ENCODE measurements at regions not wholly inside any gene's neighbourhood (a gene's known extent, or its start where the extent isn't known, plus 50 kb on each side); places are given as distances from the start of the nearest gene placed in this dataset.

DNA sequence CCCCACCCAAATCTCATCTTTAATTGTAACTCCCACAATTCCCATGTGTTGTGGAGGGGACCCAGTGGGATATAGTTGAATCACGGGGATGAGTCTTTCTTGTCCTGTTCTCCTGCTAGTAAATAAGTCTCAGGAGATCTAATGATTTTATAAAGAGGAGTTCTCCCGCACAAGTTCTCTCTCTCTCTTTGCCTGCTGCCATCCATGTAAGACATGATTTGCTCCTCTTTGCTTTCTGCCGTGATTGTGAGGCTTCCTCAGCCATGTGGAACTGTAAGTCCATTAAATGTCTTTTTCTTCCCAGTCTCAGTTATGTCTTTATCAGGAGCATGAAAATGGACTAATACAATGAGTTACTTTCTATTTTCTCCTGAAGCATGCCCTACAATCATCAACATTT lies 1158.5 kb downstream of the CDH18 start:
- DNase-seq: no peak

DNA sequence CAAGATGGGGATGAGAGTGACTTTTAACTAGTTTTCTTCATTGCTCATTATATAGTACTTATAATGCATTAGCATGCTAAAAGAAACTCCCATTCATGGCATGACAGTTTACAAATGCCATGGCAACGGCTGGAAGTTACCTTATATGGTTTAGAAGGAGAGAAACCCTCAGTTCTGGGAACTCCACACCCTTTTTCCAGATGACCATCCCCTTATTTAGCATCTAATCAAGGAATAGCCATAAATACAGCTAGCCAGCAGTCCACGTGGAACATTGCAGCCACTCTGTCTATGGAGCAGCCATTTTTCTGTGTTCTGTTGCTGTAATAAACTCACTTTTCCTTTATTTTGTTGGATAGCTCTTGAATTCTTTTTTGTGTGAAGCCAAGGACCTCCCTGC lies 1137.8 kb downstream of the CDH18 start:
- DNase-seq: no peak

DNA sequence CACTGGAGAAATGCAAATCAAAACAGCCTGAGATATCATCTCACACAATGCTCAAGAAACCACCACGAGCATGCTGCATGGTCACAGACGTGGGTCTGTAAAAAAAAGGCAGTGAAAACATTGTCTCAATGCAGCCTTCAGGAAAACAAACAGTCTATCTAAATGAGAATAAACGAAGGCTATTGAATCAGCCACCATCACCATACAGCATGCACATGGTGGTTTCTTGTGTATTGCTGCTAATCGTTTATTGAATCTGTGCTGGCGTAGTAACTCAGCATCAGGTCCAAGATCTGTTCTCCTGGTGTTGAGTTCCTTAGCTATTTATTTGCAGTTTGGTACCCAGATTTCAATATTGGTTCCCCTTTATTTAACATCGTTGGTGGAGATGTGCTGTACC lies 1115.0 kb downstream of the CDH18 start:
- no peak for DNase-seq

DNA sequence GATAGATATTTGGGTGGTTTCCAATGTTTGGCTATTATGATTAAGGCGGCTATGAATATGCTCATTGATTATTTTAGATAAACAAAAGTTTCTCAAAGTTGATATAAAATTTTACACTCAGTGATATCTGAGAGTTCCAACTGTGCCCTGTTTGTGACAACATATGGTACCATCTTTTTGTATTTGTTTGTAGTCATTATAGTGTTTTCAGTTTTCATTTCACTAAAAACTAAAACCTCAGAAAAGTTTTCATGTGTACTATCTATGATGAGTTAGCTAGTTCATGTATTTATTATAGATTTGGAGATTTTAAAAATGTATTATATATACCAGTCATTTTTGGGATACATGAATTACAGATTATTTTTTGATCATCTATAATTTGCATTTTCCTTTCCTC lies 1111.4 kb downstream of the CDH18 start:
- DNase-seq: no peak

DNA sequence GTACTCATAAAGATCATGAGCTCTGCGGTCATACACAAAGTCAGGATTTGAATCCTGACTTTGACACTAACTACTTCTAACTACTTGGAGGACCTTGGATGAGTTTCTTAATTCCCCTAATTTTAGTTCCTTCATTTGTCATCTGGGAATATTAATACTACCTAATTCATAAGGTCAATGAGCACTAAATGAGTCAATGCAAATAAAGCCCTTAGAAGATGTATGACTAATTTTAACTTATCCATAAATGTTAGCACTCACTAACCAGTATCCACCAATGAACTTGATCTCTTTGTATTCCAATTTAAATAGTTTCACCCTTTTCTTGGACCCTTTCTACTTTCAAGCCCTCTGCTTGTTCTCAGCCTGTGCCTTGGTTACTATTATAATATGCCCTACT lies 1106.4 kb downstream of the CDH18 start:
- DNase-seq: no peak

DNA sequence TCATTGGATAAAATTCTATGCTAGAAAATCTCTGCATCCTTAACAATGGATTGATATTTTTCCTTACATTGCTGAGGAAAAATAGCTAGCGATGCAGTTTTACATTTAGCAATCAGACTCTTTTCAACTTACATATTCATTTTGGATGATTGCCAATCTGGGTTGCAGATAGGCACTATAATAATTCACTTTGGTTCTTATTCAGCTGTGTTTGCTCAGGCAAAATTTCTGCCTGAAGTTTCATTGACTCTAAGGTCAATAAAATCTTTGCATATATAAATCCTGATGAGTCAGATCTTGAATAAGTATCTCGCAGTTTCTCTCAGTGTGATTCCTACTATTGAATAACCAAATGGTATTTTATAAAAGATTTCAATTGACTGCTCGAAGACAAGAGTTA lies 1105.8 kb downstream of the CDH18 start:
- no peak for DNase-seq

DNA sequence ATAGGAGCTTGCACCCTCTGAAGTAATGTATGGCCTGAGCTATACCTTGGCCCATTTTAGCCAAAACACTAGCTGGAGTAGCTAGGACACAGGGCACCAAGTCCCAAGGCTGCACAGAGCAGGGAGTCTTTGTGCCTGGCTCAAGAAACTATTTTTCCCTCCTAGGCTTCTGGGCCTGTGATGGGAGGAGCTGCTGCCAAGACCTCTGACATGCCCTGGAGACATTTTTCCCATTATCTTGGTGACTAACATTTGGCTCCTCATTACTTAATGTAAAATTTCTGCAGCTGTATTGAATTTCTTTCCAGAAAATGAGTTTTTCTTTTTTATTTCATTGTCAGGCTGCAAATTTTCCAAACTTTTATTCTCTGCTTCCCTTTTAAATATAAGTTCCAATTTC lies 1099.2 kb downstream of the CDH18 start:
- no peak for DNase-seq

DNA sequence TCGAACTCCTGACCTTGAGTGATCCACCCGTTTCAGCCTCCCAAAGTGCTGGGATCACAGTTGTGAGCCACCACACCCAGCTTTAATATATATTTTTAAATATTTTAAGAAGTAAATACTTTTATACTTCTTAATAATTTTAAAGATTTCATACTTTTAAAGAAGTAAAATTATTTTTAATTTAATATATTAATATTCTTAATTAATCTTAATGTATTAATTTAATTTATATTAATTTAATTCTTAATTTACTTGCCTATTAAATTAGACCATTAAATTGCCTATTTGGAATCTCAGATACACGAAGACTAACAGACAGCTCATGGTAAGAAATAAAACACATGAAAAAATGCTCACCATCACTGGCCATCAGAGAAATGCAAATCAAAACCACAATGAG lies 1087.4 kb downstream of the CDH18 start:
- no peak for DNase-seq

DNA sequence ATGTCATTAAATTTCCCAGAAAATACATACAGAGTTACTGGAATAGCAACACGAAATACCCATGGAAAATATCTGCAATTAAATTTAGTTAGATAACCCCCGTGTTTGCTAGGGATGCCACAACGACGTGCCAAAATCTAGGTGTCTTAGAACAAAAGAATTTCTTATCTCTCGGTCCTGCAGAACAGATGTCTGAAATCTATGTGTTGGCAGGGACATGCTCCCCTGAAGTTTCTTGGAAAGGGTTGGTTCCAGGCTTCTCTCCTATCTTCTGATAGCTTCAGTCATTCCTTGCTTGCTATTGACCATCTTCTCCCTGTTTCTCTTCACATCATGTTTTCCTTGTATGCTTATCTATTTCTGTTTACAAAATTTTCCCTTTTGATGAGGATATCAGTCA lies 1067.0 kb downstream of the CDH18 start:
- DNase-seq: no peak

DNA sequence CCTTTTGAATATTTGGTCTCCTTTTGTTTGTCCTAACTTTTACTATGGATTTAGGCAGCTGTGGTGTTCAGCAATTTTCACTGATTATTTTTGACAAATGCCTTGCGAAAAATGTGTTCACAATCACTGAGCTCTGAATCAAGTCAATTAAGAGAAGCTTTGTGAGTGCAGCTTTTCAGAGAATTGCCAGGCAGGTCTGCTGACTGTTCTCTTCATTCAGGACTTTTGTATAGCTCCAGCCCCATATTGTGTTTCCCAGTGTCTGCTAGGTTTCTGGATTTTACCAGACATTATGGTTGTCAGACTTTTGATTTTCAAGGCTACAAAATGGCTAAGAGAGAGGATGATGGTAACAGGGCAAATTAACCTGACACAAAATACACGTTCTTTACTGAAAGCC lies 1055.9 kb downstream of the CDH18 start:
- no peak for DNase-seq

DNA sequence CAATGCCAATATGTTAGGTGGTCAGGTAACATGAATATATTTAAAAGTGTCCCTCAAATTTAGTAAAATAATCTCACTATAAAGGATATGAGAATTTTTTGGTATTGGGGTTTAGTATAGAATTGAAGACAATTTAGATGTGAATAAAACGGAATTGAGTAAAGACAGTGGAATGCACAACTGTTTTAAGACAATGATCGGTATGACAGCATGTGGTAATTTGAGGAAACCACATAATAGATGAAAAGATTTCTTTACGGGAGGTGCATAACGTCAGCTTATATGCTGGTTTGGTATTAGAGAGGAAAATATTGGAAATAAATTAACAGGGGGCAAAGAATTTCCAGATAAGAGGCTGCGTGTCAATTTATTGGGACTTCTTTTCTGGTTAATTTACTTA lies 1043.2 kb downstream of the CDH18 start:
- DNase-seq: no peak

DNA sequence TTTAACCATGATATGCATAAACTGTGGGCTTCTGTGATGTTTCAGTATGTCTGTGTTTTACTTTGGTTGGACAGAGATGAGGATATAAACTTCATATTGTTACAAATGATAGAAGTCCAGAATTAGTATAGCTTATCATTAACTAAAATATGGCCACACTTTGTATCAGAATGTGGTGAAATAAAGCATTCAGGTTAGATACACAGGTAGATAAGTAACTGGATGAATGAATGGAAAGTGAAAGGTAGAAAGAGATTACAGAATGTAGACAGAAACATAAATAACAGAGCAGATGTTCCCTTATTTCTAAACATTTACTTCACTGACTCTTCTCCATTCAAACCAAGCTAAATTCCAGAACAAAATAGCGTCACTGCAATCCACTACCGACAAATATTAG lies 1033.8 kb downstream of the CDH18 start:
- DNase-seq: no peak

DNA sequence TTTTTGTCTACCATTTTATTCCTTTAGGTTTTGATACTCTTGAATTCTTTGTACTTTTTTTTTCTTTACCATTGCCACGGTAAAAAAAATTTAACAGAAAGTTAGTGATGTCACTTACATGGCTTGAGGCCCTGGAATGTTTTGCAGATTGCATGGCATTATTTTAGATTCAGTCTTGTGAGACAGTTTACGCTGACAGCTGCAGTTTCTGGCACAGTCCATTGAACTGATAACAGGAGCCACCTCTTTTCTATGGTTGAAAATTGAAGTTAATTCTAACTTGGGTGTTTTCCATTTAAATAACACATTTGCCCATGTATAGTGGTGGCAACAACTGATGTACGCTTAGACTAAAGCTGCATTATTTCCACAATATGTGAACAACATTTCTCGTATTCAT lies 1028.5 kb downstream of the CDH18 start:
- no peak for DNase-seq

DNA sequence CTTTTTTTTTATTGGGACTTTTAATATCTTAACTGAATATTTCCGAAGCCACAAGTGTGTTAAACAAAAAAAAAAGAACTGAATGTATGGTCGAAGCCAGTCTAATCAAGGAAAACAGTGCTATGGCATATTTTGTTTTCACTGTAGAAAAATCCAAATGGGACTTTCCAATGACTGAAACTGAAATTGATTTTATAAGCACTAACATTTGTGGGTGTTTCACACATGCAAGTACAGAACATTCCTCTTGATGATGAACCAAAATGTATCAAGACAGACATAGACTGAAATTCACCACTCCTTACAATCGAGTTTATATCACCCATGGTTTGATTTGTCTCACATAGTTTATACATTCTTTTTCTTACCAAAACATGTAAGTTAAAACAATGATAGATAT lies 1026.8 kb downstream of the CDH18 start:
- DNase-seq: no peak

DNA sequence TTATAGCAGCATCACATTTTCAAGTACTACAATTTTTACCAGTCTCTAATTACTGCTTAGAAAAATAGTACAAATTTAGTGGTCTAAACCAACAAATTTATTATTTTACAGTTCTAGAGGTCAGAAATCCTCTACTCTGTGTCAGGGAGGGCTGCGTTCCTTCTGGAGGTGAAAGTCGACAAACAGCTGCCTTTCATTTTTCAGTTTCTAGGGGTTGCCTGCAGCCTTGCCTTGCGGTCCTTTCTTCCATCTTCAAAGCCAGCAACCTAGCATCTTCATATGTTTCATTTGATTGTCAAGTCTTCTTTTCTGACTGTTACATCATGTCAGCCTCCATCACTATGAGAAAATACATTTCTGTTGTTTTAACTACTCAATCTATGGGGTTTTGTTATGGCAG lies 1022.1 kb downstream of the CDH18 start:
- DNase-seq: no peak

DNA sequence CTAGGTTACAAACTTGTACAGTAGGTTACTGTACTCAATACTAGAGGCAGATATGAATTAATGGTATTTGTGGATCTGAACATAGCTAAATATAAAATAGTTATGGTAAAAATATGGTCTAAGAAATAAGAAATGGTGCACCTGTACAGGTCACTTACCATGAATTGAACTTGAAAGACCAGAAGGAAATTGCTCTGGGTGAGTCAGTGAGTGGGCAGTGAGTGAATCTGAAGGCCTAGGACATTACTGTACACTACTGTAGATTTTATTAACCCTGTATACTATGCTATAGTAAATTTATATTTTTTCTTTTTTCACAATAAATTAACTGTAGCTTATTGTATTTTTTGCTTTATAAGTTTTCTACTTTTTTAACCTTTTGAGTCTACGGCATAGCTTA lies 1020.4 kb downstream of the CDH18 start:
- no peak for DNase-seq

DNA sequence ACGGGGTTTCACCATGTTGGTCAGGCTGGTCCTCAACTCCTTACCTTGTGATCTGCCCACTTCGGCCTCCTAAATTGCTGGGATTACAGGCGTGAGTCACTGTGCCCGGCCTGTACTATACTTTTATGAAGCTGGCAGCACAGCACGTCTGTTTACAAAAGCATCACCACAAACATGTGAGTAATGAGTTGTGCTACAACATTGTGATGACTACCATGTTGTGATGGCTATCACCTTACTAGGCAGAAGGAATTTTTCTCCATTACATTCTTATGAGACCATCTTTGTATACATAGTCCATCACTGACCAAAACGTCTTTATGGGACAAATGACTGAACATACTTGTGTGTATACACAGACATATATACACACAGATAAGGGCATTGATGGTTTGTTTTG lies 1019.0 kb downstream of the CDH18 start:
- DNase-seq: no peak

DNA sequence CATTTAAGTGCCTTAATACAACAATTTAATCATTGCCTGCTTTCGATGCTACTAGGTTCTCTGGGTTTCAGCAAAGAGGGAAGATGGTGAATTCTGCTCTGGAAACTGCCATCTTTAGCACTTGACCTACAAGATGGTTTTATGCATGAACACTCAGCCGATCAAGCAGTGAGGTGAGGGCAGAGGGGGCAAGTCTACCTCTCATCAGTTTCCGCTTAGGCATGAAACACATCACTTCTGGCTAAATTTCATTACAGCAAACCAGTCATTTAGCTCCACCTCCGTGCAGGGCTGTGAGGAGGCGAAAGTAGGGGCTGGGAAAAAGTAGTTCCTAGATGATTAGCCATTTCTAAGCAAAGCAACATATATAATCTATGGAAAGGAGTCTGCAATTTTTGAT lies 1018.0 kb downstream of the CDH18 start:
- DNase-seq: no peak

DNA sequence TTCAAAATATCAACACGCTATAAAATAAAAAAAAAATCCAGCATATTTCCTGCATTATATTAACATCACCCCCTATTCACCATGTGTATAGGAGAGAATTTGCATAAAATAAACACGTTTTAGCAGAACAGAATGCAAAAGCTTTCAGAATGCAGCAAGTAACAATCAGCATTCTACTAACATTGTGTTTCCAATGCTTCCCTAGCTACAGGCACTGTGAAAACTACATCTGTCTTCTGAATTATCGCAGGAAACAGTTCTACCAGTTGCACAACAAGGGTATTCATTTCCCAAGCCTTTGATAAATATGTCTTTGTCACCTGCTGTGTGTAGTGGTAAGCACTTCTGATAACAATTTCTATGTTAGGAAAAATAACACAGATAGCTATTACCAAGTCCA lies 1015.8 kb downstream of the CDH18 start:
- DNase-seq: no peak

DNA sequence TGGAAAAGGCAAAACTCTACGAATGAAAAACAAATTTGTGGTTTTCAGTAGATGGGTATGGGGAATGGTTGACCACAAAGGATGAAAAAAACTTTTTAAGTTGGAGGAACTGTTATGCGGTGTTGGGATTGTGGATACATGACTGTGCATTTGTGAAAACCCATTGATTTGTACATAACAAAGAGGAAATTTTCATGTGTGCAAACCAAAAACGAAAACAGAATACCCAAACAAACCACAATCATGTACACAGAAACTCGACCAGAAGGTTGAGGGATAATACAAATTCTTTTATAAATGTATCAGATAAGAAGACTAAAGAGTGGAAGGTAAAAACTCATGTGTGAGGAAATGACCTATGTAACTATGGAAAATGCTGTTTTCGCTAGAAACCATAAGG lies 1012.4 kb downstream of the CDH18 start:
- DNase-seq: no peak

DNA sequence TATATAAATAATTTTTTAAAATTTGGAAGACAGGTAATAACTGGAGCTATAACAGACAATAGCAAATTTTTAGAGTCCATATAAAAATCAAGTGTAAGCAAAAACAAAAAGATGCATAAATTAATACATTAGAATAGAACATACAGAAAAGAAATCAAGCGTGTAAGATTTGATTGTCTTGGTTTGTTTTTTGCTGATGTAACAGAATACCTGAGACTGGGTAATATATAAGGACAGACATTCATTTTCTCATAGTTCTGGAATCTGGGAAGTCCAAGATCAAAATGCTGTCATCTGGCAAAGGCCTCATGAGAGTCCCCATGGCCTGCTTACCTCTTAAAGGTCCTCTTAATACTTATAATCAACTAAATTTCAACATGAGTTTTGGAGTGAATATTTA lies 1010.1 kb downstream of the CDH18 start:
- DNase-seq: no peak

DNA sequence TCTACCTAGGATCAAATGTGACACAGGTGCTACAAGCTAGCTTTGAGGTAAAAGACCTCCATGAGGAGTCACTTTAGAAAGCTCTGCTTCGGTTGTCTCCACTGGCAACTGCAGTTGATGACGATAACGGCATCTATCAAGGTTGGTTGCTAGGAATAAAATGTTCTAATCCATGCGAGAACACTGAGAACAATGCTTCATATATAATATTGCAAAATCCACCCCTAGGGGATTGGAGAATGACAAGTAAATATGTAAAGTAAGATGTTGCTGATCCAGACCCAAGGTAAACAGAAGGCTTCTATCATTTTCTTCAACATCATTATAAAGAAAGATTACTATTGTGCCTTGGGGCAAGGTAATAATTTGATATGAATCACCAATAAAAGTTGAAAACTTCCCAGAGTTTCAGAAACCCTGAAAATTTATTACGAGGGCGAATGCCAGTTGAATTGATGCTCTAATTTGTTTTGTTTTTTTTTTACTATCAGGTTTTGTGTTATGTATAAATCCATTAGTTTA lies 1003.4 kb downstream of the CDH18 start:
- no peak for DNase-seq

DNA sequence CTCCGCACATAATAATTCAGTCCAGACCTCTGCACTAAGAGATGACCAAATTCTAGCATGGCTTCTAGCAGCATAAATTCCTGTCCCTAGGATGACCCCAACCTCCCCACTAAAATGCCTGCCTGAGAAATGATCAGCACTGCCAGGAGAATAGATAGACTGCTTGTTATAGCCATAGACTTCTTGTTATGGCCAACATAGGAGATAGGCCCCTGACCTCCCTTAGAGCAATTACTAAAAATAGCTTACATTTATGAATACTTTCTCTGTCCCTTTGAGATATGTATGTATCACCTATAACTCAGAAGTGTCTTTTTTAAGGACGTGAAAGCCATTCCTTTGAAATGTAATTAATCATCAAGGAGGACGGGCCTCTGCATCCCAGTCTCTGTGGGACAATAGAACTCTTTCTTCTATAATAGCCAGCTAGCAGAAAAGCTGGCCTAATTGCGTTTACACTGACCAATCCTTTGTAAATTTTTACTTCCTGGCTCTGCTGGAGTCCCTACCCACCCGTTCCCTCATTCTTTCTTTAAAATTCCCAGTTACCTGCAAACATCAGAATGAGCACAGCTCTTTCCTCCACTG lies 1002.7 kb downstream of the CDH18 start:
- no peak for DNase-seq

DNA sequence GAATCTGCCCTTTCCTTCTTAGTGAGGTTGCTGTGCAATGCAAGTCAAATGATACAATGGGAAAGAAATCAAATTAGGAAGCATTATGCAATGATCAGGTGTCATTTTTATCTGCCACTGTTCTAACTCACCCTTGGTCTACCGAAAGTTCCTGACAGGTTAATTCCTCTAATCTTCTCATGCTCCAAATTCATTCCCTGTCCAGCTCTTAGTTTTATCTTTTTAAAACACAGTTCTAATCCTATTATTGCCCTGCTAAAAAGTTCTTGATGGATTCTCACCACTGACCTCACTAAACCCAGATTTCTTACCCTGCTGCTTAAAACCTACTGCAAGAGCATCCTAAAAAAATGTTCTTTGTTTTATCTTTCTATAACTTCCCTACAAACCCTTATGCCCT lies 1000.9 kb downstream of the CDH18 start:
- DNase-seq: no peak

DNA sequence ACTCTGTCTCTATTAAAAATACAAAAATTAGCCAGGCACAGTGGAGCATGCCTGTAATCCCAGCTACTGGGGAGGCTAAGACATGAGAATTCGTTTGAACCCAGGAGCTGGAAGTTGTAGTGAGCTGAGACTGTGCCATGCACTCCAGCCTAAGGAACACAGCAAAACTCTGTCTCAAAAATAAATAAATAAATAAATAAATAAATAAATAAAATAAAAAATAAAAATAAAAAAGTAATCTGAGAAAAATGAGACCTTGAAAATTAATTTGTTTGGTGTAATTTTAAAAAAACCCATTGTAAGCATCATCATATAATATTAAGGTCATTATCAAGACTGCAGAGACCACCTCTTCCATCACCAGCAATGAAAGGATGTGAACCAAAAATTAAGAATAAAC lies 997.1 kb downstream of the CDH18 start:
- no peak for DNase-seq

DNA sequence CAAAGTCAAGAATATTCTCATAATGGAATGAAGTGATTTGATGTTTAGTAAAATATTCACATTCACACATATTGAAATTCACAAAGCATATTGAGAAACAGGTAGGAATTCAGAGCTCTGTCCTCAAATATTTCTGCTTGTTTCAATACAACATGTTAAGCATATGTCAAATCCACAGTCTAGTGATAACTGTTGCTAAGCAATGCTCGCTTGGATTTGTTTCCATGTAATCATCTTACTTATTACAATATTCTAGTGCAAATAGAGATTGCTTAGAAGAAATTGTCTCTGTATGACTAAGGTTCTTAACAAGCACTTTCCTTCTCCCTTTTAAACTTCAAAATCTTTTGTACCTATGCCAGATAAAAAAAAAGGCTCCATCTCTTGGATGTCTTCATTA lies 995.7 kb downstream of the CDH18 start:
- no peak for DNase-seq

Measured in activated CD4-positive, alpha-beta T cell treated with anti-CD3 and anti-CD28 coated beads for 4 hours (primary cell).